ENCODE measurements at regions not wholly inside any gene's neighbourhood (a gene's known extent, or its start where the extent isn't known, plus 50 kb on each side); places are given as distances from the start of the nearest gene placed in this dataset.

DNA sequence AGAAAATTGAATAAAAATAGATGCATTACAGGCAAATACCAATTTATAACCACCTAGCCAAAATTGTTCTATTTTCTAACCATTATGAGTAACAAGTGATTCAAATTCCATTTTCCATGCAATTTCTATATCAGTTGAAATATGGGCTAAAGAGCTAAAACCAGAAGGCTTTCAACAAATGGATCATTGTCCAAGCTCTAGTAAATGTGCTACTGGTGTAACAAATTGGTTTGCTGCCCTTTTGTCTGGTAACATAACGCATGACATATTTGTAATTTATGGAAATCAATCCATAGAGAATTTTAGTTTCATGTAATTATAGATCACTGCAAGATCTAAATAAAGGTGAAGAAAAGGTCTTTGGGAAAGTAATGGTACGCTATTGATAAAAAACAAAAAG is 708.0 kb upstream of the GRAMD2B start:
- TF ChIP-seq ETV6 (conservative IDR thresholded peaks at IDR 0.05 in 1 of 2, IDR thresholded peaks at IDR 0.05 in 1 of 2; ENCODE audit: borderline replicate concordance in 1 of 2, low read depth in 1 of 2): no peak
- no peak for TF ChIP-seq ZZZ3 (IDR thresholded peaks at IDR 0.05; ENCODE audit: control insufficient read depth, insufficient read length, low read depth)
- TF ChIP-seq, protein P1, sequence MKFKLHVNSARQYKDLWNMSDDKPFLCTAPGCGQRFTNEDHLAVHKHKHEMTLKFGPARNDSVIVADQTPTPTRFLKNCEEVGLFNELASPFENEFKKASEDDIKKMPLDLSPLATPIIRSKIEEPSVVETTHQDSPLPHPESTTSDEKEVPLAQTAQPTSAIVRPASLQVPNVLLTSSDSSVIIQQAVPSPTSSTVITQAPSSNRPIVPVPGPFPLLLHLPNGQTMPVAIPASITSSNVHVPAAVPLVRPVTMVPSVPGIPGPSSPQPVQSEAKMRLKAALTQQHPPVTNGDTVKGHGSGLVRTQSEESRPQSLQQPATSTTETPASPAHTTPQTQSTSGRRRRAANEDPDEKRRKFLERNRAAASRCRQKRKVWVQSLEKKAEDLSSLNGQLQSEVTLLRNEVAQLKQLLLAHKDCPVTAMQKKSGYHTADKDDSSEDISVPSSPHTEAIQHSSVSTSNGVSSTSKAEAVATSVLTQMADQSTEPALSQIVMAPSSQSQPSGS (IDR thresholded peaks at IDR 0.05; ENCODE audit: low read length): no peak
- no peak for TF ChIP-seq CBFB (IDR thresholded peaks at IDR 0.05; ENCODE audit: low read depth)
- TF ChIP-seq, protein P2, sequence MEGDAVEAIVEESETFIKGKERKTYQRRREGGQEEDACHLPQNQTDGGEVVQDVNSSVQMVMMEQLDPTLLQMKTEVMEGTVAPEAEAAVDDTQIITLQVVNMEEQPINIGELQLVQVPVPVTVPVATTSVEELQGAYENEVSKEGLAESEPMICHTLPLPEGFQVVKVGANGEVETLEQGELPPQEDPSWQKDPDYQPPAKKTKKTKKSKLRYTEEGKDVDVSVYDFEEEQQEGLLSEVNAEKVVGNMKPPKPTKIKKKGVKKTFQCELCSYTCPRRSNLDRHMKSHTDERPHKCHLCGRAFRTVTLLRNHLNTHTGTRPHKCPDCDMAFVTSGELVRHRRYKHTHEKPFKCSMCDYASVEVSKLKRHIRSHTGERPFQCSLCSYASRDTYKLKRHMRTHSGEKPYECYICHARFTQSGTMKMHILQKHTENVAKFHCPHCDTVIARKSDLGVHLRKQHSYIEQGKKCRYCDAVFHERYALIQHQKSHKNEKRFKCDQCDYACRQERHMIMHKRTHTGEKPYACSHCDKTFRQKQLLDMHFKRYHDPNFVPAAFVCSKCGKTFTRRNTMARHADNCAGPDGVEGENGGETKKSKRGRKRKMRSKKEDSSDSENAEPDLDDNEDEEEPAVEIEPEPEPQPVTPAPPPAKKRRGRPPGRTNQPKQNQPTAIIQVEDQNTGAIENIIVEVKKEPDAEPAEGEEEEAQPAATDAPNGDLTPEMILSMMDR (IDR thresholded peaks at IDR 0.05 in 2 of 3, conservative IDR thresholded peaks at IDR 0.05 in 1 of 3; ENCODE audit: control insufficient read depth in 2 of 3, extremely low read depth in 1 of 3, insufficient read depth in 1 of 3, low read depth in 3 of 3, low read length in 3 of 3): no peak
- TF ChIP-seq, protein P3, sequence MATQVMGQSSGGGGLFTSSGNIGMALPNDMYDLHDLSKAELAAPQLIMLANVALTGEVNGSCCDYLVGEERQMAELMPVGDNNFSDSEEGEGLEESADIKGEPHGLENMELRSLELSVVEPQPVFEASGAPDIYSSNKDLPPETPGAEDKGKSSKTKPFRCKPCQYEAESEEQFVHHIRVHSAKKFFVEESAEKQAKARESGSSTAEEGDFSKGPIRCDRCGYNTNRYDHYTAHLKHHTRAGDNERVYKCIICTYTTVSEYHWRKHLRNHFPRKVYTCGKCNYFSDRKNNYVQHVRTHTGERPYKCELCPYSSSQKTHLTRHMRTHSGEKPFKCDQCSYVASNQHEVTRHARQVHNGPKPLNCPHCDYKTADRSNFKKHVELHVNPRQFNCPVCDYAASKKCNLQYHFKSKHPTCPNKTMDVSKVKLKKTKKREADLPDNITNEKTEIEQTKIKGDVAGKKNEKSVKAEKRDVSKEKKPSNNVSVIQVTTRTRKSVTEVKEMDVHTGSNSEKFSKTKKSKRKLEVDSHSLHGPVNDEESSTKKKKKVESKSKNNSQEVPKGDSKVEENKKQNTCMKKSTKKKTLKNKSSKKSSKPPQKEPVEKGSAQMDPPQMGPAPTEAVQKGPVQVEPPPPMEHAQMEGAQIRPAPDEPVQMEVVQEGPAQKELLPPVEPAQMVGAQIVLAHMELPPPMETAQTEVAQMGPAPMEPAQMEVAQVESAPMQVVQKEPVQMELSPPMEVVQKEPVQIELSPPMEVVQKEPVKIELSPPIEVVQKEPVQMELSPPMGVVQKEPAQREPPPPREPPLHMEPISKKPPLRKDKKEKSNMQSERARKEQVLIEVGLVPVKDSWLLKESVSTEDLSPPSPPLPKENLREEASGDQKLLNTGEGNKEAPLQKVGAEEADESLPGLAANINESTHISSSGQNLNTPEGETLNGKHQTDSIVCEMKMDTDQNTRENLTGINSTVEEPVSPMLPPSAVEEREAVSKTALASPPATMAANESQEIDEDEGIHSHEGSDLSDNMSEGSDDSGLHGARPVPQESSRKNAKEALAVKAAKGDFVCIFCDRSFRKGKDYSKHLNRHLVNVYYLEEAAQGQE (IDR thresholded peaks at IDR 0.05; ENCODE audit: low read depth, low read length): no peak
- TF ChIP-seq EZH2 (IDR thresholded peaks at IDR 0.05; ENCODE audit: borderline replicate concordance, control insufficient read depth, low read depth, low read length): no peak
- TF ChIP-seq, protein P4, sequence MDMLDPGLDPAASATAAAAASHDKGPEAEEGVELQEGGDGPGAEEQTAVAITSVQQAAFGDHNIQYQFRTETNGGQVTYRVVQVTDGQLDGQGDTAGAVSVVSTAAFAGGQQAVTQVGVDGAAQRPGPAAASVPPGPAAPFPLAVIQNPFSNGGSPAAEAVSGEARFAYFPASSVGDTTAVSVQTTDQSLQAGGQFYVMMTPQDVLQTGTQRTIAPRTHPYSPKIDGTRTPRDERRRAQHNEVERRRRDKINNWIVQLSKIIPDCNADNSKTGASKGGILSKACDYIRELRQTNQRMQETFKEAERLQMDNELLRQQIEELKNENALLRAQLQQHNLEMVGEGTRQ (IDR thresholded peaks at IDR 0.05; ENCODE audit: borderline replicate concordance, low read depth, low read length): no peak
- TF ChIP-seq SMAD1 (IDR thresholded peaks at IDR 0.05; ENCODE audit: low read depth, partially characterized antibody): no peak
- TF ChIP-seq, protein P5, sequence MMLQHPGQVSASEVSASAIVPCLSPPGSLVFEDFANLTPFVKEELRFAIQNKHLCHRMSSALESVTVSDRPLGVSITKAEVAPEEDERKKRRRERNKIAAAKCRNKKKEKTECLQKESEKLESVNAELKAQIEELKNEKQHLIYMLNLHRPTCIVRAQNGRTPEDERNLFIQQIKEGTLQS (IDR thresholded peaks at IDR 0.05; ENCODE audit: borderline replicate concordance, extremely low read depth, low read depth, low read length): no peak
- no peak for TF ChIP-seq PML (IDR thresholded peaks at IDR 0.05; ENCODE audit: low read length)
- no peak for TF ChIP-seq POLR2AphosphoS5 (IDR thresholded peaks at IDR 0.05; ENCODE audit: low read length)
- TF ChIP-seq POLR2A (IDR thresholded peaks at IDR 0.05; ENCODE audit: low read depth, low read length): no peak

Measured in GM12878 (cell line).